HepG2 (cell line): ENCODE measurements at regions not wholly inside any gene's neighbourhood (a gene's known extent, or its start where the extent isn't known, plus 50 kb on each side); places are given as distances from the start of the nearest gene placed in this dataset.

ENCODE experiments used
- ATAC-seq: fragments of 200-7000 bp; cut with Tn5 transposase; 3 replicates; pipeline ENCODE4 v1.9.1; 2020; ENCODE audit warnings: mild to moderate bottlenecking, moderate library complexity
- BruUV-seq: library from RNA; stranded (reverse); fragments of 400-500 nt; replicated peaks from 2 replicates; lab custom pipeline; 2021; lab: Mats Ljungman, UMichigan
- CTCF ChIA-PET: fragments of 300-600 bp; formaldehyde crosslinking; extraction: SDS; loops from one replicate; lab custom pipeline; 2021; ENCODE audit warnings: low total read pairs, inconsistent platforms, low intra/inter-chr PET ratio; lab: Yijun Ruan, JAX
- POLR2A ChIA-PET: fragments of 350-600 bp; sonication (Branson Sonifier 250); formaldehyde crosslinking; loops from one replicate; lab custom pipeline; 2020; ENCODE audit warnings: antibody characterized with exemption, inconsistent platforms; lab: Yijun Ruan, JAX
- DNase-seq: peaks from one replicate; pipeline ENCODE4 v3.0.0-alpha.2; 2015; ENCODE audit warnings: low spot score
- FAIRE-seq: peaks from 3 replicates; lab custom pipeline; 2011; peaks lifted over from hg19 to GRCh38; lab: Jason Lieb, UNC
- H2AFZ ChIP-seq: one replicate; pipeline ENCODE4 v1.6.1; 2011; ENCODE audit warnings: low read length, inconsistent platforms
- H3K27ac ChIP-seq: fragments of 300-600 bp; 3 replicates; pipeline ENCODE4 v1.8.0; 2011; ENCODE audit warnings: mixed run types, mild to moderate bottlenecking, mixed read lengths, low read length, inconsistent platforms; ENCODE audit not compliant: insufficient read depth; ENCODE audit errors: extremely low read length
- H3K27me3 ChIP-seq, 2 experiments: fragments of 200-600 bp in 1 of 2; 2 replicates in 1 of 2; 3 replicates in 1 of 2; pipeline versions ENCODE4 v1.6.0 to v1.8.0; 2011; ENCODE audit warnings: low read length in 2 of 2, mild to moderate bottlenecking in 2 of 2, moderate library complexity in 2 of 2, inconsistent platforms in 1 of 2; ENCODE audit not compliant: insufficient read depth in 2 of 2, control insufficient read depth in 1 of 2
- H3K36me3 ChIP-seq, 2 experiments: fragments of 200-600 bp in 1 of 2; replicated peaks in 1 of 2; 2 replicates in 1 of 2; 3 replicates in 1 of 2; pipeline versions ENCODE4 v1.5.1 to v1.8.0; 2011; ENCODE audit warnings: low read length in 2 of 2, inconsistent platforms in 1 of 2; ENCODE audit not compliant: insufficient read depth in 2 of 2, control insufficient read depth in 1 of 2
- H3K4me1 ChIP-seq: 2 replicates; pipeline ENCODE4 v1.5.1; 2012; ENCODE audit warnings: low read length, inconsistent platforms; ENCODE audit not compliant: insufficient read depth
- H3K4me2 ChIP-seq: 2 replicates; pipeline ENCODE4 v1.6.0; 2011; ENCODE audit warnings: low read depth, low read length, inconsistent platforms
- H3K4me3 ChIP-seq, 3 experiments: fragments of 200-600 bp in 1 of 3; sonication (generic), shearing (Covaris generic) in 1 of 3; replicated peaks in 1 of 3; 2 replicates each; pipeline ENCODE4 v1.5.1; 2011 to 2016; ENCODE audit warnings: low read length in 3 of 3, inconsistent platforms in 2 of 3, low read depth in 2 of 3, mild to moderate bottlenecking in 2 of 3, control low read depth in 1 of 3, mixed read lengths in 1 of 3; ENCODE audit not compliant: insufficient read depth in 1 of 3
- H3K79me2 ChIP-seq: one replicate; pipeline ENCODE4 v1.6.1; 2011; ENCODE audit warnings: low read length, inconsistent platforms; ENCODE audit not compliant: insufficient read depth
- H3K9ac ChIP-seq: 2 replicates; pipeline ENCODE4 v1.6.0; 2011; ENCODE audit warnings: mild to moderate bottlenecking, low read depth, low read length, inconsistent platforms; ENCODE audit not compliant: insufficient read depth
- H3K9me3 ChIP-seq: 2 replicates; pipeline ENCODE4 v1.5.1; 2012; ENCODE audit warnings: mild to moderate bottlenecking, low read length
- H4K20me1 ChIP-seq: 2 replicates; pipeline ENCODE4 v1.6.0; 2011; ENCODE audit warnings: inconsistent platforms, mild to moderate bottlenecking, low read length, moderate library complexity; ENCODE audit not compliant: insufficient read depth
- AFF4 ChIP-seq: sonication (generic); formaldehyde crosslinking; IDR thresholded peaks from 2 replicates; pipeline ENCODE4 v1.4.0; 2020; ENCODE audit warnings: missing genetic modification reagents
- CAMTA2 ChIP-seq: sonication (generic); formaldehyde crosslinking; IDR thresholded peaks from 2 replicates; pipeline ENCODE4 v1.4.0; 2020; ENCODE audit warnings: mild to moderate bottlenecking, missing genetic modification reagents, borderline replicate concordance
- EED ChIP-seq: sonication (generic); formaldehyde crosslinking; IDR thresholded peaks from 2 replicates; pipeline ENCODE4 v1.5.0; 2020; ENCODE audit warnings: mild to moderate bottlenecking, missing genetic modification reagents
- GATAD2A ChIP-seq: IDR thresholded peaks from 2 replicates; pipeline ENCODE4 v1.6.1; 2016
- MAFK ChIP-seq, 2 experiments: IDR thresholded peaks in 1 of 2; conservative IDR thresholded peaks in 1 of 2; 2 replicates each; pipeline ENCODE4 v1.6.1; 2011; ENCODE audit warnings: improper control_type of control experiment in 2 of 2, low read length in 2 of 2
- RARG ChIP-seq: sonication (generic); formaldehyde crosslinking; IDR thresholded peaks from 2 replicates; pipeline ENCODE4 v1.4.0; 2020; ENCODE audit warnings: low read depth, mild to moderate bottlenecking, missing genetic modification reagents
- RCOR2 ChIP-seq: IDR thresholded peaks from 2 replicates; pipeline ENCODE4 v1.6.1; 2016; ENCODE audit warnings: missing biosample characterization, missing genetic modification reagents
- SMC3 ChIP-seq: IDR thresholded peaks from 2 replicates; pipeline ENCODE4 v1.6.1; 2011; ENCODE audit warnings: low read length, improper control_type of control experiment
- SOX13 ChIP-seq, 3 experiments: fragments of 450-650 bp in 1 of 3; sonication (generic) in 1 of 3; formaldehyde crosslinking in 1 of 3; IDR thresholded peaks in 2 of 3; conservative IDR thresholded peaks in 1 of 3; 2 replicates each; pipeline versions ENCODE4 v1.5.0 to v1.6.1; 2016 to 2020; ENCODE audit warnings: antibody characterized with exemption in 1 of 3, mild to moderate bottlenecking in 1 of 3, missing compliant biosample characterization in 1 of 3, missing genetic modification reagents in 1 of 3, moderate library complexity in 1 of 3
- STAG1 ChIP-seq: sonication (generic); formaldehyde crosslinking; IDR thresholded peaks from 2 replicates; pipeline ENCODE4 v1.4.0; 2020; ENCODE audit warnings: missing genetic modification reagents
- ZNF343 ChIP-seq: sonication (generic); formaldehyde crosslinking; IDR thresholded peaks from 2 replicates; pipeline ENCODE4 v1.4.0; 2020; ENCODE audit warnings: mild to moderate bottlenecking, missing genetic modification reagents
- ZNF432 ChIP-seq: sonication (generic); formaldehyde crosslinking; IDR thresholded peaks from 2 replicates; pipeline ENCODE4 v1.5.0; 2020; ENCODE audit warnings: missing genetic modification reagents, mild to moderate bottlenecking, borderline replicate concordance
- WGBS: methylation state at CpG from one replicate; pipeline ENCODE4 v1.1.6; 2017; ENCODE audit warnings: low lambda C conversion rate; 5-methylcytosine and 5-hydroxymethylcytosine counted together
- in situ Hi-C: cut with HindIII; loops from 2 replicates; pipeline ENCODE4 v1.10.0; 2017; ENCODE audit warnings: low pct_unique_long_range_greater_than_20kb; ENCODE audit not compliant: extremely low pct_ligation_motif_present
- intact Hi-C: fragments of 100-400 bp; cut with micrococcal nuclease; formaldehyde crosslinking; loops from one replicate; pipeline ENCODE4 v1.10.0; 2022; ENCODE audit not compliant: unreplicated experiment
- TF ChIP-seq, protein P1 (sequence below): sonication (generic); formaldehyde crosslinking; IDR thresholded peaks from 2 replicates; pipeline ENCODE4 v1.4.0; 2020; ENCODE audit warnings: mild to moderate bottlenecking, missing genetic modification reagents
- TF ChIP-seq, protein P2 (sequence below): sonication (generic); formaldehyde crosslinking; IDR thresholded peaks from 2 replicates; pipeline ENCODE4 v1.5.0; 2020; ENCODE audit warnings: mild to moderate bottlenecking, missing genetic modification reagents, moderate library complexity

DNA sequence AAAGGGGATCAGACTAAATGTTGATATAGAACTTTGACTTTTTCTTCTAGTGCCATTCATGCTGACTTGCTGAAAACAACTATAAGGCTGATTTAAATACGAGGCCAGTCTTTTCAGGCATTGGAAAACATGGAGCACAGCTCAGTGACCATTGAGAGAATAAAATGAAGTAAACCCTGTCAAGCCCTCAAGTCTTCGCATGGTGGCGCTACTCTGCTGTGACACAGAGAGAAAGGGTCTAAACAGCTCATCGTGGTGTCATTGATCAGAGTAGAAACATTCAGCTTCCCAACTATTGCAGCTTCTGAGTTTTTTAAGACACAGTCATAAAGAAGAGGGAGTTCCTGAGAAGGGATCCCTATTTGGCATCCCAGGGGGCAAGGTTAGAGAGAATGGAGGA lies 716.2 kb downstream of the DIPK2A start:
- FAIRE-seq (peak; percentile 18), ATAC-seq (peak; percentile 89), DNase-seq (peak; percentile 46)
- no peaks in the 10 kb centered on the region for H3K27me3 ChIP-seq
- no peak overlapping the region for H3K4me3 ChIP-seq
- intact Hi-C loops (loop anchor here (1.0 kb wide), 1 partner anchor 83 kb away; no protein-coding TSS in a partner anchor), in situ Hi-C loops (loop anchor here (25.0 kb wide), 1 partner anchor 1074 kb away; no protein-coding TSS in a partner anchor)
- no peaks in the 10 kb centered on the region for H4K20me1 ChIP-seq
- 0% methylated on average over 4 of the region's 4 CpGs for WGBS
- ChIA-PET CTCF (no interaction called here), POLR2A (no interaction called here)
- no TSS peak for BruUV-seq
- H3K4me1 ChIP-seq, result no peaks in the 10 kb centered on the region
- no peak overlapping the region for H3K4me2 ChIP-seq
- H3K36me3 ChIP-seq, result no peaks in the 10 kb centered on the region
- no peak overlapping the region for H3K9ac ChIP-seq
- no peak overlapping the region for H3K27ac ChIP-seq
- H3K79me2 ChIP-seq, result no peaks in the 10 kb centered on the region
- no peak overlapping the region for H2AFZ ChIP-seq
- no peaks in the 10 kb centered on the region for H3K9me3 ChIP-seq
- TF ChIP-seq GATAD2A (CRISPR knock-in tag) (no peak), CAMTA2 (CRISPR knock-in tag) (no peak), STAG1 (CRISPR knock-in tag) (peak; percentile 71), RARG (CRISPR knock-in tag) (no peak), RCOR2 (CRISPR knock-in tag) (no peak), AFF4 (CRISPR knock-in tag) (no peak), MAFK (conservative IDR thresholded peaks at IDR 0.05 in 1 of 2, IDR thresholded peaks at IDR 0.05 in 1 of 2; ENCODE audit: low read length in 2 of 2) (0 out of 4 replicates have a peak, but pooled peaks of 1 of the 2 experiments have one; percentile 8), SMC3 (peak; percentile 40), ZNF432 (CRISPR knock-in tag) (no peak), ZNF343 (CRISPR knock-in tag) (no peak), EED (no peak), SOX13 (IDR thresholded peaks at IDR 0.05) (no peak), SOX13 (CRISPR knock-in tag; conservative IDR thresholded peaks at IDR 0.05 in 1 of 2, IDR thresholded peaks at IDR 0.05 in 1 of 2) (no peak)
- TF ChIP-seq, protein P1, sequence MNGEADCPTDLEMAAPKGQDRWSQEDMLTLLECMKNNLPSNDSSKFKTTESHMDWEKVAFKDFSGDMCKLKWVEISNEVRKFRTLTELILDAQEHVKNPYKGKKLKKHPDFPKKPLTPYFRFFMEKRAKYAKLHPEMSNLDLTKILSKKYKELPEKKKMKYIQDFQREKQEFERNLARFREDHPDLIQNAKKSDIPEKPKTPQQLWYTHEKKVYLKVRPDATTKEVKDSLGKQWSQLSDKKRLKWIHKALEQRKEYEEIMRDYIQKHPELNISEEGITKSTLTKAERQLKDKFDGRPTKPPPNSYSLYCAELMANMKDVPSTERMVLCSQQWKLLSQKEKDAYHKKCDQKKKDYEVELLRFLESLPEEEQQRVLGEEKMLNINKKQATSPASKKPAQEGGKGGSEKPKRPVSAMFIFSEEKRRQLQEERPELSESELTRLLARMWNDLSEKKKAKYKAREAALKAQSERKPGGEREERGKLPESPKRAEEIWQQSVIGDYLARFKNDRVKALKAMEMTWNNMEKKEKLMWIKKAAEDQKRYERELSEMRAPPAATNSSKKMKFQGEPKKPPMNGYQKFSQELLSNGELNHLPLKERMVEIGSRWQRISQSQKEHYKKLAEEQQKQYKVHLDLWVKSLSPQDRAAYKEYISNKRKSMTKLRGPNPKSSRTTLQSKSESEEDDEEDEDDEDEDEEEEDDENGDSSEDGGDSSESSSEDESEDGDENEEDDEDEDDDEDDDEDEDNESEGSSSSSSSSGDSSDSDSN, result no peak
- TF ChIP-seq, protein P2, sequence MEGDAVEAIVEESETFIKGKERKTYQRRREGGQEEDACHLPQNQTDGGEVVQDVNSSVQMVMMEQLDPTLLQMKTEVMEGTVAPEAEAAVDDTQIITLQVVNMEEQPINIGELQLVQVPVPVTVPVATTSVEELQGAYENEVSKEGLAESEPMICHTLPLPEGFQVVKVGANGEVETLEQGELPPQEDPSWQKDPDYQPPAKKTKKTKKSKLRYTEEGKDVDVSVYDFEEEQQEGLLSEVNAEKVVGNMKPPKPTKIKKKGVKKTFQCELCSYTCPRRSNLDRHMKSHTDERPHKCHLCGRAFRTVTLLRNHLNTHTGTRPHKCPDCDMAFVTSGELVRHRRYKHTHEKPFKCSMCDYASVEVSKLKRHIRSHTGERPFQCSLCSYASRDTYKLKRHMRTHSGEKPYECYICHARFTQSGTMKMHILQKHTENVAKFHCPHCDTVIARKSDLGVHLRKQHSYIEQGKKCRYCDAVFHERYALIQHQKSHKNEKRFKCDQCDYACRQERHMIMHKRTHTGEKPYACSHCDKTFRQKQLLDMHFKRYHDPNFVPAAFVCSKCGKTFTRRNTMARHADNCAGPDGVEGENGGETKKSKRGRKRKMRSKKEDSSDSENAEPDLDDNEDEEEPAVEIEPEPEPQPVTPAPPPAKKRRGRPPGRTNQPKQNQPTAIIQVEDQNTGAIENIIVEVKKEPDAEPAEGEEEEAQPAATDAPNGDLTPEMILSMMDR (CRISPR knock-in tag), result peak; percentile 72
